ENCODE measurements at regions not wholly inside any gene's neighbourhood (a gene's known extent, or its start where the extent isn't known, plus 50 kb on each side); places are given as distances from the start of the nearest gene placed in this dataset.

DNA sequence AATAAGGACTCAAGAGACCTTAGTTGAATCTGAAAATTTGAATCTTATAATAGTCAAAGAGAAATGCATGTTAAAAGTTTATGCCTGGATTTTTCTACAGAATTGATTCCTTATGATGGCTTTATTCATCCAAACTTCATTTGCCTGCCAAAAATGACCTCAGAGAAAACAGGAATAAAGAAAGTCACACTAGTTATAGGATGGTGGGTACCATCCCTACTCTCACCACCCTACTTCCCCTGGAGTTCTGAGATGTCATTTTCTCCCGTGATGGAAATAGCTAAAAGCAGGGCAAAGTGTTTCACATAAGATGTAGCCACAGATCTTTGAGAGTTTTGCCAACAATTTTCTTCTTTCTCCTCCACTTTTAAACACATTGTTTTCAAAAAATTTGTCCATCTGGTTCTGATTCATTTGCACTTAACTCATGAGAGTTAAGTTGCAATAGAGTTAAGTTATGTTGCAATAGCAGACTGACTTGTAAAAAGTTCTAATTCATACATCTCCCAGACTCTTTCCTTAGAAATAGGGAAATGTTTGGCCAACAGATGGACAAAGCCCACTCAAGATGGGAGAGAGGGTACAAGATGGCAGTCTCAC is 384.6 kb downstream of the PLPP3 start:
- CTCF ChIA-PET (ENCODE audit: partially characterized antibody) = no interaction called here
- FAIRE-seq (no peak), DNase-seq (ENCODE audit: low read depth in 1 of 2, low spot score in 2 of 2) (no peak)

More for the DNA sequence above, 384.6 kb downstream of the PLPP3 start:
- H2AK5ac ChIP-seq (ENCODE audit: low read depth, low read length) = no peak overlapping the region
- H3K79me1 ChIP-seq (ENCODE audit: low read depth, low read length) = no peaks in the 10 kb centered on the region
- H3K23me2 ChIP-seq (ENCODE audit: low read depth, low read length) = no peaks in the 10 kb centered on the region
- no peak overlapping the region for H2AFZ ChIP-seq (ENCODE audit: low read length)
- H4K8ac ChIP-seq (ENCODE audit: extremely low read depth, insufficient read depth, low read length) = no peak overlapping the region
- no peak overlapping the region for H2BK5ac ChIP-seq (ENCODE audit: low read depth, low read length)
- no peak overlapping the region for H3K9ac ChIP-seq (replicated peaks in 1 of 4; ENCODE audit: extremely low read depth in 1 of 4, low read depth in 3 of 4, low read length in 3 of 4)
- WGBS, 2 experiments (ENCODE audit: extremely low coverage in 1 of 2, insufficient coverage in 1 of 2, insufficient read length in 1 of 2, insufficient replicate concordance in 2 of 2, low coverage in 1 of 2, low lambda C conversion rate in 2 of 2, missing lambda C conversion rate in 1 of 2) = 100% methylated on average over 1 of the region's 1 CpG; no CpG with 5 or more reads in 1 of the 2 experiments
- H3K27ac ChIP-seq (ENCODE audit: low read depth, low read length) = no peak overlapping the region
- TF ChIP-seq SAP30 (IDR thresholded peaks at IDR 0.05; ENCODE audit: insufficient read depth, insufficient replicate concordance, low read length) = no peak
- no peaks in the 10 kb centered on the region for H3K79me2 ChIP-seq (ENCODE audit: control insufficient read depth in 1 of 2, insufficient read depth in 2 of 2, low read length in 2 of 2)
- H3K56ac ChIP-seq (replicated peaks; ENCODE audit: insufficient read length, low read depth, low read length) = no peak overlapping the region
- H3K36me3 ChIP-seq (ENCODE audit: control insufficient read depth in 2 of 4, insufficient read depth in 4 of 4, low read length in 3 of 4) = no peaks in the 10 kb centered on the region
- no peaks in the 10 kb centered on the region for H4K20me1 ChIP-seq (replicated peaks in 1 of 2; ENCODE audit: control insufficient read depth in 1 of 2, insufficient read depth in 2 of 2, low read length in 2 of 2)
- H3K14ac ChIP-seq (ENCODE audit: insufficient read length) = no peak overlapping the region
- H3K9me3 ChIP-seq (ENCODE audit: insufficient read depth in 2 of 2, low read depth in 1 of 2, low read length in 1 of 2) = no peaks in the 10 kb centered on the region
- no peak overlapping the region for H3K4me3 ChIP-seq (ENCODE audit: extremely low read depth in 1 of 4, insufficient read depth in 2 of 4, low read depth in 3 of 4, low read length in 4 of 4)
- H2BK12ac ChIP-seq (ENCODE audit: low read depth, low read length) = no peak overlapping the region
- 0 out of 2 replicates have a peak overlapping the region, but pooled peaks have one; percentile 11 for H3K18ac ChIP-seq (ENCODE audit: extremely low read depth, low read length)
- H4K5ac ChIP-seq (ENCODE audit: insufficient read length, low read depth, low read length) = no peak overlapping the region
- peaks cover 0 to 11% (median 5%) of the 10 kb centered on the region in 4 experiments; a peak in 5 of 7 replicates for H3K4me1 ChIP-seq (replicated peaks in 1 of 4; ENCODE audit: control insufficient read depth in 3 of 4, insufficient read depth in 4 of 4, low read length in 3 of 4)
- H2BK20ac ChIP-seq (ENCODE audit: low read length) = no peak overlapping the region
- no peak overlapping the region for H2BK15ac ChIP-seq (ENCODE audit: low read length)
- H3K27me3 ChIP-seq (replicated peaks in 1 of 4; ENCODE audit: control insufficient read depth in 3 of 4, extremely low read depth in 1 of 4, insufficient read depth in 3 of 4, low read length in 3 of 4) = no peaks in the 10 kb centered on the region
- no peak overlapping the region for H2BK120ac ChIP-seq (replicated peaks; ENCODE audit: low read depth, low read length)
- POLR2A ChIA-PET (ENCODE audit: partially characterized antibody) = no interaction called here
- no peak overlapping the region for H3K4me2 ChIP-seq (ENCODE audit: insufficient read depth in 1 of 2, low read depth in 2 of 2, low read length in 2 of 2)
- H3K4ac ChIP-seq (replicated peaks; ENCODE audit: insufficient read length, low read depth, low read length) = no peak overlapping the region
- no peak overlapping the region for H4K91ac ChIP-seq (replicated peaks; ENCODE audit: insufficient read length, low read length)
- no peak overlapping the region for H3K23ac ChIP-seq (ENCODE audit: insufficient read length)
